WTC11 (cell line): ENCODE measurements at regions not wholly inside any gene's neighbourhood (a gene's known extent, or its start where the extent isn't known, plus 50 kb on each side); places are given as distances from the start of the nearest gene placed in this dataset.

ENCODE experiments used
- ATAC-seq: fragments of 200-7000 bp; cut with Tn5 transposase; 2 replicates; pipeline ENCODE4 v1.10.0; 2021; ENCODE audit warnings: mild to moderate bottlenecking, moderate library complexity
- CTCF ChIA-PET: fragments of 300-600 bp; sonication (Branson Sonifier 250); formaldehyde crosslinking; loops from one replicate; lab custom pipeline; 2021; ENCODE audit warnings: antibody characterized with exemption; lab: Charles Lee
- POLR2A ChIA-PET: fragments of 350-600 bp; sonication (Branson Sonifier 250); formaldehyde crosslinking; loops from one replicate; lab custom pipeline; 2021; ENCODE audit warnings: antibody characterized with exemption; lab: Charles Lee
- DNase-seq: peaks from one replicate; pipeline ENCODE4 v3.0.0; 2021; ENCODE audit warnings: low spot score
- H3K27ac Mint-ChIP-seq: 2 replicates; pipeline ENCODE4 v1.8.0; 2021; ENCODE audit warnings: mixed read lengths
- H3K27me3 Mint-ChIP-seq: 2 replicates; pipeline ENCODE4 v1.8.0; 2021; ENCODE audit warnings: low read depth, mild to moderate bottlenecking, moderate library complexity, mixed read lengths
- H3K36me3 Mint-ChIP-seq: 2 replicates; pipeline ENCODE4 v1.8.0; 2021; ENCODE audit warnings: mixed read lengths
- H3K4me1 Mint-ChIP-seq: 2 replicates; pipeline ENCODE4 v1.8.0; 2022; ENCODE audit warnings: mixed read lengths
- H3K4me3 Mint-ChIP-seq: 2 replicates; pipeline ENCODE4 v1.8.0; 2021; ENCODE audit warnings: mild to moderate bottlenecking, moderate library complexity, mixed read lengths
- H3K9me3 Mint-ChIP-seq: 2 replicates; pipeline ENCODE4 v1.8.0; 2021; ENCODE audit warnings: mixed read lengths
- AR ChIP-seq: fragments of 250-450 bp; sonication (Bioruptor Pico); IDR thresholded peaks from 2 replicates; pipeline ENCODE4 v1.9.0; 2021; ENCODE audit warnings: mild to moderate bottlenecking
- ATF1 ChIP-seq: sonication (generic); formaldehyde crosslinking; IDR thresholded peaks from 2 replicates; pipeline ENCODE4 v1.8.1; 2023; ENCODE audit warnings: mild to moderate bottlenecking, moderate library complexity, missing genetic modification reagents
- ATF2 ChIP-seq: sonication (generic); formaldehyde crosslinking; IDR thresholded peaks from 2 replicates; pipeline ENCODE4 v1.8.1; 2022; ENCODE audit warnings: low read depth, missing genetic modification reagents, borderline replicate concordance
- E2F1 ChIP-seq: sonication (generic); formaldehyde crosslinking; IDR thresholded peaks from 2 replicates; pipeline ENCODE4 v1.8.0; 2022; ENCODE audit warnings: mild to moderate bottlenecking, missing genetic modification reagents
- EMX1 ChIP-seq: fragments of 250-450 bp; sonication (Bioruptor Pico); IDR thresholded peaks from 2 replicates; pipeline ENCODE4 v1.8.0; 2021; ENCODE audit warnings: mild to moderate bottlenecking
- FOXP1 ChIP-seq: sonication (generic); formaldehyde crosslinking; IDR thresholded peaks from 2 replicates; pipeline ENCODE4 v1.8.0; 2022; ENCODE audit warnings: missing genetic modification reagents, mild to moderate bottlenecking, moderate library complexity, borderline replicate concordance
- GABPB1 ChIP-seq: sonication (generic); formaldehyde crosslinking; IDR thresholded peaks from 2 replicates; pipeline ENCODE4 v1.8.1; 2023; ENCODE audit warnings: mild to moderate bottlenecking, missing genetic modification reagents
- GTF2I ChIP-seq: fragments of 250-450 bp; sonication (Bioruptor Pico); conservative IDR thresholded peaks from 2 replicates; pipeline ENCODE4 v1.4.0; 2021; ENCODE audit warnings: mild to moderate bottlenecking
- MXD4 ChIP-seq: fragments of 250-450 bp; sonication (Bioruptor Pico); IDR thresholded peaks from 2 replicates; pipeline ENCODE4 v1.8.0; 2021; ENCODE audit warnings: mild to moderate bottlenecking, moderate library complexity, borderline replicate concordance
- NR2C2 ChIP-seq: sonication (generic); formaldehyde crosslinking; IDR thresholded peaks from 2 replicates; pipeline ENCODE4 v1.8.0; 2022; ENCODE audit warnings: mild to moderate bottlenecking, missing genetic modification reagents
- NR3C1 ChIP-seq: sonication (generic); formaldehyde crosslinking; conservative IDR thresholded peaks from 2 replicates; pipeline ENCODE4 v1.8.1; 2023; ENCODE audit warnings: low read depth, mild to moderate bottlenecking, missing genetic modification reagents
- RELA ChIP-seq: sonication (generic); formaldehyde crosslinking; IDR thresholded peaks from 2 replicates; pipeline ENCODE4 v1.8.1; 2022; ENCODE audit warnings: missing genetic modification reagents, mild to moderate bottlenecking, borderline replicate concordance
- RORB ChIP-seq: fragments of 250-450 bp; sonication (Bioruptor Pico); IDR thresholded peaks from 2 replicates; pipeline ENCODE4 v1.9.0; 2021; ENCODE audit warnings: mild to moderate bottlenecking
- SMAD3 ChIP-seq: sonication (generic); formaldehyde crosslinking; IDR thresholded peaks from 2 replicates; pipeline ENCODE4 v1.8.0; 2022; ENCODE audit warnings: missing genetic modification reagents, mild to moderate bottlenecking, borderline replicate concordance
- TP53 ChIP-seq: sonication (generic); formaldehyde crosslinking; IDR thresholded peaks from 2 replicates; pipeline ENCODE4 v1.8.1; 2023; ENCODE audit warnings: mild to moderate bottlenecking, missing genetic modification reagents
- USF2 ChIP-seq: sonication (generic); formaldehyde crosslinking; IDR thresholded peaks from 2 replicates; pipeline ENCODE4 v1.8.1; 2023; ENCODE audit warnings: mild to moderate bottlenecking, missing genetic modification reagents, moderate library complexity
- ZNF121 ChIP-seq: sonication (generic); formaldehyde crosslinking; IDR thresholded peaks from 2 replicates; pipeline ENCODE4 v1.8.0; 2023; ENCODE audit warnings: missing genetic modification reagents
- ZNF281 ChIP-seq: sonication (generic); formaldehyde crosslinking; IDR thresholded peaks from 2 replicates; pipeline ENCODE4 v1.8.0; 2023; ENCODE audit warnings: mild to moderate bottlenecking, missing genetic modification reagents
- ZNF396 ChIP-seq: fragments of 250-450 bp; sonication (Bioruptor Pico); IDR thresholded peaks from 2 replicates; pipeline ENCODE4 v1.8.0; 2021; ENCODE audit warnings: mild to moderate bottlenecking, moderate library complexity, borderline replicate concordance
- ZNF532 ChIP-seq: fragments of 250-450 bp; sonication (Bioruptor Pico); IDR thresholded peaks from 2 replicates; pipeline ENCODE4 v1.9.0; 2021; ENCODE audit warnings: mild to moderate bottlenecking, borderline replicate concordance
- ZNF671 ChIP-seq: fragments of 250-450 bp; sonication (Bioruptor Pico); IDR thresholded peaks from 2 replicates; pipeline ENCODE4 v1.8.0; 2021; ENCODE audit warnings: mild to moderate bottlenecking

- TF ChIP-seq ATF2 (CRISPR knock-in tag) (no peak), AR (CRISPR knock-in tag) (no peak), GABPB1 (CRISPR knock-in tag) (no peak), TP53 (no peak), RORB (CRISPR knock-in tag) (no peak), ZNF671 (no peak), SMAD3 (CRISPR knock-in tag) (no peak), E2F1 (CRISPR knock-in tag) (no peak), RELA (CRISPR knock-in tag) (no peak)
These were observed 309.1 kb downstream of the DMAC1 start (continued) for GRCh38 chr9:7490317-7491108.

GRCh38 chr9:7489036-7489435 lies 310.5 kb downstream of the DMAC1 start:
- no peak for DNase-seq
- no peaks in the 10 kb centered on the region for H3K9me3 Mint-ChIP-seq
- TF ChIP-seq ZNF121 (CRISPR knock-in tag) (no peak), FOXP1 (CRISPR knock-in tag) (no peak), TP53 (no peak), EMX1 (CRISPR knock-in tag) (no peak), GTF2I (CRISPR knock-in tag) (no peak), ZNF671 (no peak), ATF1 (CRISPR knock-in tag) (no peak), USF2 (CRISPR knock-in tag) (no peak), ATF2 (CRISPR knock-in tag) (no peak), ZNF532 (CRISPR knock-in tag) (no peak), NR3C1 (CRISPR knock-in tag) (no peak), MXD4 (CRISPR knock-in tag) (no peak), GABPB1 (CRISPR knock-in tag) (no peak), ZNF281 (no peak), NR2C2 (no peak), ZNF396 (CRISPR knock-in tag) (no peak)
- H3K4me1 Mint-ChIP-seq, result no peaks in the 10 kb centered on the region
- CTCF ChIA-PET, result interaction anchor here (1.2 kb wide), 1 partner anchor 169 kb away, joined by 4 read pairs; no protein-coding TSS in a partner anchor
- POLR2A ChIA-PET, result no interaction called here
- no peaks in the 10 kb centered on the region for H3K36me3 Mint-ChIP-seq
- no peak for ATAC-seq
- H3K27ac Mint-ChIP-seq, result no peak overlapping the region
- H3K4me3 Mint-ChIP-seq, result no peak overlapping the region
- no peaks in the 10 kb centered on the region for H3K27me3 Mint-ChIP-seq
